DOHH2 (cell line): ENCODE measurements at regions not wholly inside any gene's neighbourhood (a gene's known extent, or its start where the extent isn't known, plus 50 kb on each side); places are given as distances from the start of the nearest gene placed in this dataset.

Experiments used
- EZH2phosphoT487 ChIP-seq: fragments of 200-600 bp; sonication (generic); IDR thresholded peaks from 2 replicates; pipeline ENCODE4 v1.6.1; 2017; ENCODE audit warnings: borderline replicate concordance, mild to moderate bottlenecking, antibody characterized with exemption, low read length, moderate library complexity, mixed read lengths
- TF ChIP-seq, protein P1 (sequence below): fragments of 200-600 bp; sonication (generic); IDR thresholded peaks from one replicate; pipeline ENCODE4 v1.5.1; 2014; ENCODE audit warnings: antibody characterized with exemption, mild to moderate bottlenecking, low read depth, low read length; ENCODE audit not compliant: poor library complexity, severe bottlenecking

- TF ChIP-seq, protein P1, sequence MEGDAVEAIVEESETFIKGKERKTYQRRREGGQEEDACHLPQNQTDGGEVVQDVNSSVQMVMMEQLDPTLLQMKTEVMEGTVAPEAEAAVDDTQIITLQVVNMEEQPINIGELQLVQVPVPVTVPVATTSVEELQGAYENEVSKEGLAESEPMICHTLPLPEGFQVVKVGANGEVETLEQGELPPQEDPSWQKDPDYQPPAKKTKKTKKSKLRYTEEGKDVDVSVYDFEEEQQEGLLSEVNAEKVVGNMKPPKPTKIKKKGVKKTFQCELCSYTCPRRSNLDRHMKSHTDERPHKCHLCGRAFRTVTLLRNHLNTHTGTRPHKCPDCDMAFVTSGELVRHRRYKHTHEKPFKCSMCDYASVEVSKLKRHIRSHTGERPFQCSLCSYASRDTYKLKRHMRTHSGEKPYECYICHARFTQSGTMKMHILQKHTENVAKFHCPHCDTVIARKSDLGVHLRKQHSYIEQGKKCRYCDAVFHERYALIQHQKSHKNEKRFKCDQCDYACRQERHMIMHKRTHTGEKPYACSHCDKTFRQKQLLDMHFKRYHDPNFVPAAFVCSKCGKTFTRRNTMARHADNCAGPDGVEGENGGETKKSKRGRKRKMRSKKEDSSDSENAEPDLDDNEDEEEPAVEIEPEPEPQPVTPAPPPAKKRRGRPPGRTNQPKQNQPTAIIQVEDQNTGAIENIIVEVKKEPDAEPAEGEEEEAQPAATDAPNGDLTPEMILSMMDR: no peak
- no peak for TF ChIP-seq EZH2phosphoT487
Observed at GRCh38 chr7:17233603-17234002, 64.8 kb upstream of the AHR start.
